Stimulated activated CD4-positive, alpha-beta T cell treated with anti-CD3 and anti-CD28 coated beads, Interleukin-2, amount 100 ng/mL, for 24 hours (primary cell): ENCODE measurements at regions not wholly inside any gene's neighbourhood (a gene's known extent, or its start where the extent isn't known, plus 50 kb on each side); places are given as distances from the start of the nearest gene placed in this dataset.

Experiments used
- DNase-seq, 2 donors: peaks; one replicate each; pipeline ENCODE4 v3.0.0-alpha.2; 2020

GRCh38 chr1:117678246-117678977, 72.6 kb downstream of the TENT5C start:
- DNase-seq, result no peak

GRCh38 chr1:117679299-117679698, 73.5 kb downstream of the TENT5C start:
- DNase-seq, result no peak

- DNase-seq, result no peak
These were observed 74.0 kb downstream of the TENT5C start for GRCh38 chr1:117679868-117680267.

GRCh38 chr1:117680316-117681002, 74.6 kb downstream of the TENT5C start:
- no peak for DNase-seq

DNA sequence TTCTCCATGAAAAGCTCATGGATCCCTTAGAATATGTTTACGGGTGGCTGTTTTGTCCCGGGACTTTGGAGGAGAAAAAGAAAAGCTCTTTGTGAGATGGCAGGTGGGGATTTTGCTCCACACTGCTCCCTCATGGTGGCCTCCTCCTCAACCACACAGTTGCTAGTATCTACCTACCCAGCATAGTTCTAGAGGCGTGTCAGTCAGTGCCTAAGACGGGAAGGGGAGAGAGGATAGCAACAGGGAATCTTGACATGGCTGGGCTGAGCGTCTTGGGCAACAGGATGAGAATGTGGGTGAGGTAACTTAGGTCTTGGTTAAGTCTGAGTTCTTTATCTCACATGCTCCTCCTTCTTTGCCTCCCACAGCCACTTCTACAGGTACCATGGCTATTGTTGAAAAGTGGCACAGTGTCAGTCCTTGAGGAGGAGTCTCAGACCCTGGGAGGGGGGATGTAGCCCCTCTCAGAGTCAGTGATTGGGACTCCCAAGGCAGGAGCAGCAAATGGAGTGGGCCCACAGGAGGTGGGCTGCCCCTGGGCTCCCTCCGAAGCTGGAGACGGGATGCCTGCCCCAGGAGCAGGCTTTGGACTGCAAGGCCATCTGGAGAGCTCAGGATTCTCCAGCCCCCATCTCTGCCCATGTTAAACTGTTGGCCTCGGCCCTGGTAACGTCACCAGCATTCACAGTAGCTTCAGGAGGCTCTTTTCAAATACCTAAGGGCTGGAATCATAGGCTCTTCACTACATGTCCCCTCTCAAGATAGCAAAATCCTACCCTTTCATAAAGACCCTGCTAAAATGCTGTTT, 75.4 kb downstream of the TENT5C start:
- DNase-seq, result no peak

- DNase-seq, result no peak
These were observed 76.0 kb downstream of the TENT5C start for GRCh38 chr1:117681901-117682250.

DNA sequence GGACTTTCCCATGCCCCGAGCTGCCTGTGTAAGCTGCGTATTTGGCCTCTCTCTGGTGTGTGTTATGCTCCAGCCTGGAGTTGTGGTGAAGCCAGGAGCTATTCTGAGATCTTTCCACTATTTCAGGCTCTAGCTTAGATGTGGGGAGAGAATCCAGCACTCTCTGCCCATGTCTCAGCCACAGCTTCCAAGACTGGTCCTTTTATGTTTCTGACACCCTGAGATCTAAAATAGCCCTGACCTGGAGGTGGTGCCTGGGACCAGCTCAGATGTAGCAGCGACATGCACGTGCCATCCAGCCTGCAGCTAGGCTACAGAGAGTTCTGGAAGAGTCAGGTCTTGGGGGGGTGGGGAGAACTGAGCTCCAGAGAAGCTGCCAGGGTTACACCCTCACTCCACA, 76.5 kb downstream of the TENT5C start:
- no peak for DNase-seq

GRCh38 chr1:117683571-117684285, 77.9 kb downstream of the TENT5C start:
- no peak for DNase-seq

GRCh38 chr1:117685936-117686806, 80.3 kb downstream of the TENT5C start:
- DNase-seq, result no peak

DNA sequence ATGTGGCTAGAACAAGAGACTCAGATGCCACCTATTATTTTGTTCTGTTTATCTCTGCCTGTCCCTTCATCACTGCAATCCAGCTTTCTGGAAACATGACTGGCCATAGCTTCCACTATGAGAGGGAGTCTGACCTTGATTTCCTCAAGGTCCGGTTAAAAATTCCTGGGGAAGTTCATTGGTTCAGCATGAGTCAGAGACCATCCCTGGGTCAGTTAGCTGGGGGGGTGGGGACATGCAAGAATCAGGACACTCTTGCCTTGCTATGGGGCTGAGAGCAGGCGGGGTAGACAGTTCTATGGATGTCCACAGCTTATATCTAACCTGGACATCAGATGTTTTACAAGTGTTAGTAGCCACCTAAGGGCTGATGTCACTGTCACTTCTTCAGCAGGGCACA, 81.1 kb downstream of the TENT5C start:
- DNase-seq, result no peak

DNA sequence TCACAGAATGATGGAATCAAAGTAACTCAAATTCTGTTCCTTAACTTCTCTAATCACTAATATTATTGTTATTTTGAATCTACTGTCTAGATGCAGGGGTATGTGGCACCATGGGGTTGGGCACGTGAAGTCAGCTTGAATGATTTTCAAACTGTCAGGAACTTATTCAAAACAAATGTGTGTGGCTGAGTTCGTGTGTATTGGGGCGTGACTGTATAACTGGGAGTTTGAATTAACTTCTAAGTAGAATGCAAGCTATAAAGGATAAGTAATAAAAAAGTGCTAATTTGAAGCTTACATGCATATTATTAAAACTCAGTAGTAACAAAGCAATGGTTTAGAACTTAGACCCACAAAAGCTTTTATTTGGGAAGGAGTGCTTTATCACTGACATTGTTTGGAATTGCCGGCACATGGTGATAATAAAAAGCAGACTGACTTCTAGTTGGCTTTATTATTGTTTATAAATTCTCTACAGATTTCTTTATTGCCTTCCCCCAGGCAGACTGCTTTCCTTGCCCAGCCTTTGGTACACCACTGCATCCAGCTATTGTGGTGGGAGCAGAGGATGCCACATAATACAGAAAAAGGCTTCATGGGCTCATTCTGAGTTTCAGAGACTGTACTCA, 84.3 kb downstream of the TENT5C start:
- no peak for DNase-seq

DNA sequence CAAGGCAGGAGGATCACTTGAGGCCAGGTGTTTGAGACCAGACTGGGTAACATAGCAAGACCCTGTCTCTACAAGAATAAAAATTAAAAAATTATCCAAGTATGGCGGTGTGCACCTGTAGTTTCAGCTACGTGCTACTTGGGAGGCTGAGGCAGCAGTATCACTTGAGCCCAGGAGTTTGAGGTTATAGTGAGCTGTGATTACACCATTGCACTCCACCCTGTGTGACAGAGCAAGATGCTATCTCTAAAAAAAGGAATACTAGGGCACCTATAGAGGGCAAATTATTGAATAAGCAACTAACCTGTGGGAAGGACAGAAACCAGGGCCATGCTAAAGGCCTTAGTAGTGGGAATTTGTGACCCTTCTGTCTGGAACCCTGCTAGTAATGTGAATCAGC, 86.1 kb downstream of the TENT5C start:
- no peak for DNase-seq

GRCh38 chr1:117694543-117694942, 88.7 kb downstream of the TENT5C start:
- no peak for DNase-seq

GRCh38 chr1:117695796-117696490, 90.1 kb downstream of the TENT5C start:
- DNase-seq, result no peak

- DNase-seq, result no peak
These were observed 90.7 kb downstream of the TENT5C start for GRCh38 chr1:117696561-117696960.

DNA sequence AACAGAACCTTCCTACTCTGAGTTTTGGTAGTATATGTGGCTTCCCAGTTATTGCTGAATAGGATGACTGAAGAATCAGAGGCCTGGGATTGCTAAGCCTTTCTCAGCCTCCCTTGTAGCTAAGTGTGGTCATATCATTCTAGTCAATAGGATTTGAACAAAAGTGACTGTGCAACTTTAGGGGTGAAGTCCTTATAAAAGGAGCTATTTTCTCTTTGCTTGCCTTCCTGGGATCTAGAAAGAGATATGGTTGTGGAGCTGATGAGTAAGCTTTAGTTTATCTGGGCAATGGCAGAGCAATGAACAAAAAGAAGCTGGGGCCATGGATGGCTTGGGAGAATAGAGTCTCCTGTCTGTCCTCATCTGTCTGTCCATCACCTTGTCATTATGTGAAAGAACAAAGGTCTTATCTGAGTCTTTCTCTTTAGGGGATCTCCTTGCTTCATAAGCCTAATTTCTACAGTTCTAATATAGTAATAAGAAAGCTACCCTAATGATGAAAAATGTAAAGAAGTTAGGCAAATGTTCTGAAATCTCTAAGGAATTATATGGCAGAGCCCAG, 91.5 kb downstream of the TENT5C start:
- no peak for DNase-seq

- DNase-seq, result no peak
These were observed 92.7 kb downstream of the TENT5C start for GRCh38 chr1:117698398-117699160.

DNA sequence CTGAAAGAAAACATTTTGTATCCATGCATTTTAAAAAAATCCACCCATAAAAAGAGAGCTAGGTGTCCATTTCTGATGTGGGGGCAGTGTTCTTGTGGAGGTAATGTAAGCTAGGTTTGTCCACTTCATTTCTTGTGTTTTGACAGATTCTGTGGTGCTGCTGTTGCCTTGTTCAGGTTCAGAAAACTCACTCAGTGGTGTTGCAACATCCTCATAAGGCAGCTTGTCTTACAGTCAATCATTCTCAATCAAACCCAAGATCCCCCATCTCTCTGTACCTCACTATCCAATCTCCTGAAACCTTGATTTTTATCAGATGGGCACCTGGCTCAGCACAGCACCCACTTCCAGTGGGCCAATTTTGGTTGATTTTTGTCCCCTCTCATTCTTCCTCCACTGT, 94.1 kb downstream of the TENT5C start:
- DNase-seq, result no peak

DNA sequence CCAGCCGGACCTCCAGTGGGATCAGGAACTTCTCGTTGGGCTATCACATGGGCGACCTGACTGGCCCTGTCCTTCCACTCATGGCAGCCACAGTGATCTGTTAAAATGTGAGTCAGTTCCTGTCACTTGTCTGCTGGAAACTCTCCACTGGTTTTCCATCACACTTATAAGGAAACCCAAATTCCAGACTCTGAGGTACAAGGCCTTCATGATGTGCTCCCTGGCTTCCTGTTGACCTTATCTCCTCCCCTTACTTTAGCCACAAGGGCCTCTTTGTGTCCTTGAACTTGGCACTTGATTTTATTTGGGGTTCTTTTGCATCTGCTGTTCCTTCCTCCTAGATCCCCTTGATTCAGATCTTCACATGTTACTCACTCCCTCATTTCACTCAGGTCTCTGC, 96.8 kb downstream of the TENT5C start:
- no peak for DNase-seq

GRCh38 chr1:117707371-117707770, 101.5 kb downstream of the TENT5C start:
- DNase-seq, result no peak
